DMS79 treated with DMSO at 0.1 percent for 48 hours (cell line): ENCODE measurements at regions not wholly inside any gene's neighbourhood (a gene's known extent, or its start where the extent isn't known, plus 50 kb on each side); places are given as distances from the start of the nearest gene placed in this dataset.

Experiments
- DNase-seq: peaks from one replicate; lab custom pipeline; 2025; lab: John Stamatoyannopoulos, UW

DNA sequence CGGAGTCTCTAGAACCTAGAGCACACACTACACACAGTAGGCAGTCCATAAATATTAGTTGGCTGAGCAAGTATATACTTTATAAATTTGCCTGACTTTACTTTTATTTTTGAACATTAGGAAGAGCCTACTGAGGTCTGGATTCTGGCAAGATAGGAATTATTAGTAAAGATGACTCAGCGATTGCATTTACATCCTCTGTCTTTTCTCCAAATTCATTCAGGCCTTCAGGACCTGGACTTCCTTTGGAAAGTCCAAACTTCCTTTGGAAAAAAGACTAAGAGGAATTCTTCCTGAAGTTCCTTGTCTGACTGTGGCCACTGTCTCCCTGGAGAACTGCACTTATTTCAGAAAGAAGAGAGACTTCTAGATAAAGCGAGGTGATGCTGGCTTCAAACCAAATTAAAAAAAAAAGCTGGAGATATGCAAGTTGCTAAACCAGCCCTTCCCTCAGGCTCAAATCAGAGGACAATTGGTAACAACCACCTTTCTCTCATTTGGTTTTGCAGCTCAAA, 251.3 kb downstream of the GAS1 start:
- no peak for DNase-seq

- no peak for DNase-seq
Observed at GRCh38 chr9:86690034-86690433, 257.3 kb downstream of the GAS1 start.

DNA sequence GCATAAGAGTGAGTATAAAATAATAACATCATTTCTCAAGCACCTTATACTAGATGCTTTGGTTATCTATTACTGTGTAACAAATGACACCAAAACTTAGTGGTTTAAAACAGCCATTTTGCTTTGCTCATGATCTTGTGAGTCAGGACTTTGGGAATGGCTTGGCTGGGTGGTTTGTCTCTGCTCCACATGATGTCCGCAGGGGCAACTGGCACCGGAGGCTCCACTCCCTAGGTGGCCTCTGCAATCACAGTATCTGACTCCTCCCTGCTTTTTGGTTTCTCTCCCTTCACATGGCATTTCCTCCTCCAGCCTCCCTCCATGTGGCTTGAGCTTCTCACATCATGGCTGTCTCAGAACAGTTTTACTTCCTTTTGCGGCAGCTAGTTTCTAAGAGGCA, 259.5 kb downstream of the GAS1 start:
- no peak for DNase-seq

DNA sequence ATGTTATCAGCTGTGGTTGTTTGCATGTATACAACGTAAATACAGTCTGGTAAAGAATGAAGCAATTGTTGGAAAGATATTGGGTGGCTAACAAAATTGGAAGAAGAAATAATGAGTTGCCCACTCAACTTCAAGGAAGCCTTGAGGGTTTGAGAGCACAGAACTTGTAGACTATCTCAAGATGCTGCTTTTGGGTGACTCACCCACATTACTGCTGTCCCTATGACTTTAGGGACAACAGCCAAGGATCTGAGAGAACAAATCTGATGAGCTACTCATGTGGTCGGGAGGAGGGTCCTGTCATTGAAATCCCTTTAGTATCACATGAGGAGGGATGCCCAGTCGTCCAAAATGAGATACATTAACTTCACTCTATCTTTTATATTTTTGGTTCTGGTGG, 261.8 kb downstream of the GAS1 start:
- DNase-seq: no peak

DNA sequence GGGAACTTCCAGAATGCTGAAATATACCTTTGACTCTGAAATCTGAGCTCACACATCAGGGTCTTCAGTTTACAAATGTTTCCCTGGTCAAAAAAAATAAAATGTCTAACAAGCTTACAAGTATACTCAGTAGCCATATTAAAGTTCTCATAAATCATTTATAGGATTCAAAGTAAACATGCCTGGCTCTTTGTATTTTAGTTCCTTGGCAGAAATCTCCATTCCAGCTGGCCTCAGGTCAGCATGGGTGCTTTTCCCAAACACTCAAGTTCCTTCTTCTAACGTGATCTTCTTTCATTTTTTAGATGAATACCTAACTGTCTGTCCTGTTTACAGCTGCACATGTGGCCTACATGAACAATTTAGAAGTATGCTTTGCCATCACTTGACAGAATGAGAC, 263.2 kb downstream of the GAS1 start:
- no peak for DNase-seq

GRCh38 chr9:86682240-86682639, 265.1 kb downstream of the GAS1 start:
- no peak for DNase-seq

DNA sequence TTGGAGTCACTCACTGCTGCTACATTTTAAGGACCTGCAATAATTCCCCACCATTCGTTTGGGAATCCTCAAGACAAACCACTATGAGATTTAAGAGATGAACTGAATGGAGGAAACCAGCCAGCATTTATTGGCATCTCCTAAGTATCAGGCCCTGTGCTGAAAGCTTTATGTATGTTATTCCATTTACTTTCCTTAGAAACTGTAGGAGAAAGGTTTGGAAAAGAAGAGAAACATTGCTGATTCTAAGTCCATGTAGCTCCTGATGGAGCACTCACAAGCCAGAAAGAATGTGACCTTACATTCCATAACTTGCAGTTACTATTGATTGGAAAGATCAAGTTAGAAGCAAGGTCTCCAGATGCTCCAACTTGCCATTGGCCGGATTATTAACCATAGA, 267.4 kb downstream of the GAS1 start:
- no peak for DNase-seq

DNA sequence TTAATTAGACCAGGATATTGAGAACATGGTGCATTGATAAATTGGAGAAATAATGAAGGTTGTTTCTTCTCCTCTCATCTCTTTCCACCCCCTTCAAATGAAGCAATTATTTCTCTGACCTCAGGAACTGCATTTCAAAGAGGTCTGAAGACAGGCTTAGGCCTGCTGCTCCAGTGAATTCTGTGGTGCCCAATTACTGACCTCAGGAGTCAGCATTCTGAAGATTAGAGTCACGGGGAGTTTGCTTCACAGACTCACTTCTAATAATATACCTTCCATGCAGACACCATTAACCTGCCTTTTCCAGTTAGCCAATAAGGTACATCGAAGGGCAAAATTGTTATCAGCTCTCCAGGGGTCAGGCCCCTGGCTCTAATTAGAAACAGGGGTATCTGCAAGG, 270.9 kb downstream of the GAS1 start:
- no peak for DNase-seq

GRCh38 chr9:86675805-86676204, 271.5 kb downstream of the GAS1 start:
- DNase-seq: no peak

DNA sequence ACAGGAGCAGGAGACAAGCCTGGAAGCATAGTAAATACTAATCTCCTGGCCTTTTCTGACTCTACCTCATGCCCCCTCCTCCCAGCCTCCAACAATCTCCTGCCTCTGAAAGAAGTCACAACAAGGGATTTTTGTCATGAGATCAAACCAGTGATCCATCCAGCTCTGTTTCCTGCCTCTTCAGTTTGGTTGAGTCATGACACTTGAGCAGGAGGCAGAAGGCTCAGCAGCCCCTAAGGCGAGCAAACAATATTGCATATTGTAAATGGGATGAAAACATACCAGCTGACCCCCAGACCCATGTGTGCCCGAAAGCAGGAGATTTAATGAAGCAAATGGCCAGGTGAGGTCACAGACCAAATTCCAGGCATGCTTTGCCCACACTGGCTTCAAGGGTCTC, 272.8 kb downstream of the GAS1 start:
- DNase-seq: no peak

GRCh38 chr9:86672966-86673365, 274.3 kb downstream of the GAS1 start:
- DNase-seq: no peak

GRCh38 chr9:86672301-86672700, 275.0 kb downstream of the GAS1 start:
- no peak for DNase-seq

GRCh38 chr9:86671018-86671417, 276.3 kb downstream of the GAS1 start:
- DNase-seq: no peak

- no peak for DNase-seq
Observed at GRCh38 chr9:86670536-86670935, 276.8 kb downstream of the GAS1 start.

- no peak for DNase-seq
Observed at GRCh38 chr9:86670076-86670475, 277.2 kb downstream of the GAS1 start.

GRCh38 chr9:86669422-86669821, 277.9 kb downstream of the GAS1 start:
- no peak for DNase-seq

DNA sequence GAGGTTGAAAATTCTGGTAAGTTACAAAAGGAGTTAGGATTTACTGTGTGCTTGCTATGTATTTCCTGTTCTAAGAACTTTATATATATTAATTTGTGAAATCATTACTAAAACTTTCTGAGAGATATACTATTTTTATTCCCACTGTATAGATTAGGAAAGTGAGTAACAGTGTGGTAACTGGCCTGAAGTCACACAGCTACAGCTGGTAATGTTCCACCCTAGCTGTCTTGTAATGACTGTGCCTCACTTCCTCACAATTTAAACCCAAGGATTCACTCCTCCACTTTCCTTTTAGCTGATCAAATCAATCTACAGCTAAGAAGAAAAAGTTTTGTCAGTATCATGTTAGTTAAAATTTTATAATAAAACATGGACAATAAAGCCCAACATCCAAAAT, 278.8 kb downstream of the GAS1 start:
- DNase-seq: no peak

- DNase-seq: no peak
Observed at GRCh38 chr9:86667307-86667706, 280.0 kb downstream of the GAS1 start.

DNA sequence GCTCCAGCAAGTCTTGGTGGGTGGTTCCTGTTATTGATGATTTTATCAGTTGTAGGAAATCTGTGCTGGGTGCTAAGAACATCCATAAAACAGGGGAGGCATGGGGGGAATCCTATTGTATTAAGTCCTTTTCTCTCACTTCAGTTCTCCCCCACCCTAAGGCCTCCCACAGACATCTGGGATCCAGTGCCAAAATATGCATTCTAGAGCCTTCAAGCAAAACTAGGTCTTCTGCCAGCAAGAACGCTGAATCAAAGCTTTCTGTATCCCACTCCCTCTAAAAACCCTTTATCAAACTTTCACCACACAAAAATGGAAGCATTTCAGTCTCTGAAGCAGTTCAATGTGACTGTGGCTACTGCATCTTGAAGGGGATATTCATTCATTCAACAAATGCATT, 281.9 kb downstream of the GAS1 start:
- DNase-seq: no peak

DNA sequence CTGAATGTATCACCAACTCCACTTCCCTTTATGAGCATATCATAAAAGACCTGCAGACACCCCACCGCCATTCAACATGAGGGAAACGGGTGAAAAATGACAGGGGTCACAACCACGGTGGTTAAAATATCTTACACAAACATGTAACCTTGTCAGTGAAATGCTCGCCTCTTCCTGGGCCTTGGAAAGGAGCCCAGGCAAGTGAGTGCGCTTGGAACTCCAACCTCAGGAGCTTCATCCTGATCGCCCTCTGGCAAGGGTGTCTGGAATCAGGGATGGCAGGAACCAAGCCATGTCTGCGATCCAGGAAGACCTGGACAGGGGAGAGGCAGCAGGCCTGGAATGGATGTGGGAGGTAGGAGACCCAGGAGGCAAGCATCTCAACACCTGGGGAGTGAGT, 282.7 kb downstream of the GAS1 start:
- DNase-seq: no peak

GRCh38 chr9:86663905-86664304, 283.4 kb downstream of the GAS1 start:
- no peak for DNase-seq

GRCh38 chr9:86662890-86663468, 284.3 kb downstream of the GAS1 start:
- no peak for DNase-seq

DNA sequence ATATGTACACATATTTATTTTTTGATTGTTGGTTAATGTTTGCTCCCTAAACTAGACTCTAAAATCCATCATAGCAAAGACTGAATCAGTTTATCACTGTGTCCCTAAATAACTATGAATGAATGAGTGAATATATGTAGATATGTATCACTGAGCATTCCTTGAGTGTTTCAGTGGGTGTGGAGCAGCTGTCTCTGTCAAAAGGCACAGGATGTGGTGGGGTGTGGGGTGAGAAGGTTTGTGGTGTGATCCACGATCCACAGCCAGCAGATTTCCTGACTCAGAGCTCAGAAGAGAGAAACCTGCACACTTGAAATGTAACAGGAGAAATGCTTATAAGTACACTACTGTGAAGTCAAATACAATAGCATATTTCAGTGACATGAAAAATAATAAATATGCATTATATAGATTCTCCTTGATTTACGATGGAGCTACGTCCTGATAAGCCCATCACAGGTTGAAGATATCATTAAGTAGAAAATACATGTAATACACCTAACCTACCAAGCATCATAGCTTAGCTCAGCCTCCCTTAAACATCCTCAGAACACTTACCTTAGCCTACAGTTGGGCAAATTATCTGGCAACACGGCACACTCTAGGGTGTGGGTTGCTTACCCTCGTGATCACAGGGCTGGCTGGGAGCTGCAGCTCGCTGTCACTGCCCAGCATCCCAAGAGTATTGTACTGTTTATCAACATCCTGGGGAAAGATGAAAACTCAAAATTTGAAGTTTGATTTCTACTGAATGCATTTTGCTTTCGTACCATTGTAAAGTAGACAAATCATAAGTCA, 287.0 kb downstream of the GAS1 start:
- no peak for DNase-seq
